Endothelial cell of umbilical vein (primary cell): ENCODE measurements at regions not wholly inside any gene's neighbourhood (a gene's known extent, or its start where the extent isn't known, plus 50 kb on each side); places are given as distances from the start of the nearest gene placed in this dataset.

Experiments
- BruUV-seq: library from RNA; stranded (reverse); fragments of 400-500 nt; replicated peaks from 2 replicates; lab custom pipeline; 2021; lab: Mats Ljungman, UMichigan
- CTCF ChIA-PET: fragments of 300-600, 350-600 bp; sonication (Branson Sonifier 250); formaldehyde crosslinking; loops from one replicate; lab custom pipeline; 2021; ENCODE audit warnings: antibody characterized with exemption, inconsistent platforms; lab: Charles Lee
- POLR2A ChIA-PET: fragments of 300-600, 350-600 bp; sonication (Branson Sonifier 250); formaldehyde crosslinking; loops from one replicate; lab custom pipeline; 2021; ENCODE audit warnings: antibody characterized with exemption, inconsistent platforms; lab: Charles Lee
- DNase-seq: peaks from one replicate; pipeline ENCODE4 v3.0.0-alpha.2; 2011; ENCODE audit warnings: low read depth, low spot score
- FAIRE-seq: peaks from 2 replicates; lab custom pipeline; 2011; peaks lifted over from hg19 to GRCh38; lab: Jason Lieb, UNC
- H2AFZ ChIP-seq: 2 replicates; pipeline ENCODE4 v1.6.0; 2012; ENCODE audit warnings: low read depth, low read length, control low read depth, inconsistent platforms
- H3K27ac ChIP-seq: 2 replicates; pipeline ENCODE4 v1.5.1; 2011; ENCODE audit warnings: low read depth, mild to moderate bottlenecking, control low read depth, low read length, moderate library complexity; ENCODE audit not compliant: insufficient read depth
- H3K27me3 ChIP-seq, 2 experiments: 2 replicates each; pipeline versions ENCODE4 v1.6.0 to v1.6.1; 2011; ENCODE audit warnings: low read length in 2 of 2, mixed read lengths in 1 of 2; ENCODE audit not compliant: control insufficient read depth in 2 of 2, insufficient read depth in 2 of 2
- H3K36me3 ChIP-seq, 2 experiments: 2 replicates in 1 of 2; 3 replicates in 1 of 2; pipeline ENCODE4 v1.5.1; 2011; ENCODE audit warnings: low read length in 2 of 2, mild to moderate bottlenecking in 1 of 2, moderate library complexity in 1 of 2; ENCODE audit not compliant: control insufficient read depth in 2 of 2, insufficient read depth in 2 of 2; ENCODE audit errors: extremely low read depth in 1 of 2
- H3K4me1 ChIP-seq: 3 replicates; pipeline ENCODE4 v1.5.1; 2011; ENCODE audit warnings: mild to moderate bottlenecking, low read length; ENCODE audit not compliant: control insufficient read depth, insufficient read depth; ENCODE audit errors: extremely low read depth
- H3K4me2 ChIP-seq: 2 replicates; pipeline ENCODE4 v1.6.1; 2011; ENCODE audit warnings: low read length, control low read depth, mixed read lengths; ENCODE audit not compliant: insufficient read depth
- H3K4me3 ChIP-seq, 3 experiments: fragments of 200-600 bp in 1 of 3; sonication (generic), shearing (Covaris generic) in 1 of 3; replicated peaks in 1 of 3; 2 replicates each; pipeline ENCODE4 v1.5.1; 2011 to 2016; ENCODE audit warnings: control low read depth in 3 of 3, low read length in 3 of 3, mild to moderate bottlenecking in 2 of 3, inconsistent platforms in 1 of 3, low read depth in 1 of 3, moderate library complexity in 1 of 3; ENCODE audit not compliant: insufficient read depth in 1 of 3
- H3K79me2 ChIP-seq: 2 replicates; pipeline ENCODE4 v1.6.0; 2012; ENCODE audit warnings: low read length, inconsistent platforms; ENCODE audit not compliant: control insufficient read depth, insufficient read depth
- H3K9ac ChIP-seq: replicated peaks from 2 replicates; pipeline ENCODE3; 2011; ENCODE audit warnings: low read length, control low read depth; ENCODE audit not compliant: insufficient read depth; ENCODE audit errors: extremely low read depth
- H3K9me1 ChIP-seq: replicated peaks from 3 replicates; pipeline ENCODE4 v1.6.0; 2011; ENCODE audit warnings: mild to moderate bottlenecking, low read length; ENCODE audit not compliant: control insufficient read depth, insufficient read depth; ENCODE audit errors: extremely low read depth
- H3K9me3 ChIP-seq: replicated peaks from 2 replicates; pipeline ENCODE4 v1.5.1; 2012; ENCODE audit warnings: low read length, inconsistent platforms; ENCODE audit not compliant: control insufficient read depth, insufficient read depth
- H4K20me1 ChIP-seq: replicated peaks from 2 replicates; pipeline ENCODE3; 2011; ENCODE audit warnings: mild to moderate bottlenecking, low read length; ENCODE audit not compliant: control insufficient read depth, insufficient read depth; ENCODE audit errors: extremely low read depth
- EZH2 ChIP-seq: IDR thresholded peaks from 2 replicates; pipeline ENCODE4 v1.6.1; 2012; ENCODE audit warnings: borderline replicate concordance, low read depth, mild to moderate bottlenecking, moderate library complexity, low read length, inconsistent platforms; ENCODE audit not compliant: severe bottlenecking
- FOS ChIP-seq: IDR thresholded peaks from 2 replicates; pipeline ENCODE4 v1.6.1; 2011; ENCODE audit warnings: mild to moderate bottlenecking, low read length, moderate library complexity, borderline replicate concordance; ENCODE audit not compliant: insufficient read depth
- GATA2 ChIP-seq: IDR thresholded peaks from 2 replicates; pipeline ENCODE4 v1.7.0; 2011; ENCODE audit warnings: low read depth, mild to moderate bottlenecking, moderate library complexity, mixed read lengths, low read length; ENCODE audit not compliant: insufficient read length, insufficient read depth
- JUN ChIP-seq: IDR thresholded peaks from 2 replicates; pipeline ENCODE4 v1.6.1; 2011; ENCODE audit warnings: borderline replicate concordance, low read depth; ENCODE audit not compliant: insufficient read length, insufficient read depth
- MYC ChIP-seq: IDR thresholded peaks from one replicate; pipeline ENCODE4 v1.6.1; 2011; ENCODE audit warnings: mild to moderate bottlenecking, low read depth, low read length
- POLR2A ChIP-seq: IDR thresholded peaks from 2 replicates; pipeline ENCODE4 v1.6.1; 2012; ENCODE audit warnings: low read depth, mild to moderate bottlenecking, control low read depth, low read length
- POLR2AphosphoS5 ChIP-seq: IDR thresholded peaks from 2 replicates; pipeline ENCODE4 v1.6.1; 2012; ENCODE audit warnings: low read depth, mild to moderate bottlenecking, control low read depth, low read length, moderate library complexity; ENCODE audit not compliant: insufficient read depth
- dilution Hi-C: fragments of 300-500 bp; cut with MboI; formaldehyde crosslinking; loops from one replicate; pipeline ENCODE4 v1.15.0; 2019; ENCODE audit warnings: low sequenced_read_pairs; ENCODE audit not compliant: extremely low pct_ligation_motif_present
- intact Hi-C: fragments of 100-400 bp; cut with micrococcal nuclease; formaldehyde crosslinking; loops from one replicate; pipeline ENCODE4 v1.10.0; 2022
- TF ChIP-seq, protein P1 (sequence below): IDR thresholded peaks from 2 replicates; pipeline ENCODE4 v1.6.1; 2011; ENCODE audit not compliant: insufficient read depth, insufficient read length
- TF ChIP-seq, protein P2 (sequence below), 2 donors: IDR thresholded peaks; 1 replicate in 1 of 2; 2 replicates in 1 of 2; pipeline ENCODE4 v1.5.1; 2011; ENCODE audit warnings: low read length in 2 of 2, mild to moderate bottlenecking in 2 of 2, moderate library complexity in 2 of 2, control low read depth in 1 of 2, inconsistent platforms in 1 of 2, low read depth in 1 of 2; ENCODE audit not compliant: insufficient read depth in 1 of 2; ENCODE audit errors: extremely low read depth in 1 of 2

DNA sequence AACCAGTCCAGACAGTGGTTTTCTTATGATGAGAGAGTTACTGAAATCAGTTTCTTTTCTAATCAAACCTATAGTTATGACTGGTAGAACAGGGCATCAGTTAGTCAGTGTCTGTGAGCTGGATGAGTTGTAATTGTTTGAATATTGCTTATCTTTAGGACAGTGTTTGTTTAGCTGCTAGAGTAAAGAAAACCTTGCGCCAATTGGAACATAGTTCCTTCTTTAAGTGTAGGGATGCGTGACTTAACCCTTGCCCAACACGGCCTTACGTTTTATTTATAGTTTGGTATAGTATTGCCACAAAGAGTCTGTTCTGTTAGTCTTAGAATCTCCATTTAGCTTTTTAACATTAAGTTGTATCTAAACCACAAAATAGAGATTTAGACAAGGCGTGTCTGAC, 572.6 kb downstream of the SLC16A7 start:
- no peak for DNase-seq
- dilution Hi-C loops (no loop called here), intact Hi-C loops (loop anchor here (5.0 kb wide), 1 partner anchor 331 kb away; no protein-coding TSS in a partner anchor)
- Histone ChIP-seq H3K4me2 (no peak overlapping the region), H3K27me3 (no peaks in the 10 kb centered on the region), H2AFZ (no peak overlapping the region), H4K20me1 (no peaks in the 10 kb centered on the region), H3K27ac (no peak overlapping the region), H3K79me2 (no peaks in the 10 kb centered on the region), H3K4me1 (peaks cover 17% of the 10 kb centered on the region), H3K9ac (no peak overlapping the region), H3K9me1 (no peaks in the 10 kb centered on the region), H3K4me3 (no peak overlapping the region), H3K9me3 (no peaks in the 10 kb centered on the region), H3K36me3 (no peaks in the 10 kb centered on the region)
- TF ChIP-seq FOS (no peak), EZH2 (no peak), POLR2A (no peak), POLR2AphosphoS5 (no peak), JUN (no peak), GATA2 (no peak), MYC (no peak)
- TF ChIP-seq, protein P1, sequence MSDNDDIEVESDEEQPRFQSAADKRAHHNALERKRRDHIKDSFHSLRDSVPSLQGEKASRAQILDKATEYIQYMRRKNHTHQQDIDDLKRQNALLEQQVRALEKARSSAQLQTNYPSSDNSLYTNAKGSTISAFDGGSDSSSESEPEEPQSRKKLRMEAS: no peak
- TF ChIP-seq, protein P2, sequence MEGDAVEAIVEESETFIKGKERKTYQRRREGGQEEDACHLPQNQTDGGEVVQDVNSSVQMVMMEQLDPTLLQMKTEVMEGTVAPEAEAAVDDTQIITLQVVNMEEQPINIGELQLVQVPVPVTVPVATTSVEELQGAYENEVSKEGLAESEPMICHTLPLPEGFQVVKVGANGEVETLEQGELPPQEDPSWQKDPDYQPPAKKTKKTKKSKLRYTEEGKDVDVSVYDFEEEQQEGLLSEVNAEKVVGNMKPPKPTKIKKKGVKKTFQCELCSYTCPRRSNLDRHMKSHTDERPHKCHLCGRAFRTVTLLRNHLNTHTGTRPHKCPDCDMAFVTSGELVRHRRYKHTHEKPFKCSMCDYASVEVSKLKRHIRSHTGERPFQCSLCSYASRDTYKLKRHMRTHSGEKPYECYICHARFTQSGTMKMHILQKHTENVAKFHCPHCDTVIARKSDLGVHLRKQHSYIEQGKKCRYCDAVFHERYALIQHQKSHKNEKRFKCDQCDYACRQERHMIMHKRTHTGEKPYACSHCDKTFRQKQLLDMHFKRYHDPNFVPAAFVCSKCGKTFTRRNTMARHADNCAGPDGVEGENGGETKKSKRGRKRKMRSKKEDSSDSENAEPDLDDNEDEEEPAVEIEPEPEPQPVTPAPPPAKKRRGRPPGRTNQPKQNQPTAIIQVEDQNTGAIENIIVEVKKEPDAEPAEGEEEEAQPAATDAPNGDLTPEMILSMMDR (IDR thresholded peaks at IDR 0.05; ENCODE audit: extremely low read depth in 1 of 2, insufficient read depth in 1 of 2, low read depth in 1 of 2, low read length in 2 of 2): no peak
- ChIA-PET CTCF (interaction anchor here (0.9 to 1.3 kb wide), 2 partner anchors 48 to 62 kb away, joined by 3 to 4 read pairs; no protein-coding TSS in a partner anchor), POLR2A (no interaction called here)
- no TSS peak for BruUV-seq
- no peak for FAIRE-seq
